ENCODE measurements at regions not wholly inside any gene's neighbourhood (a gene's known extent, or its start where the extent isn't known, plus 50 kb on each side); places are given as distances from the start of the nearest gene placed in this dataset.

- TF ChIP-seq POLR2A (IDR thresholded peaks at IDR 0.05) (no peak), CTCF (IDR thresholded peaks at IDR 0.05) (no peak)
Measured at GRCh38 chr1:38623529-38623928, 236.0 kb downstream of the RRAGC start.
